ENCODE measurements at regions not wholly inside any gene's neighbourhood (a gene's known extent, or its start where the extent isn't known, plus 50 kb on each side); places are given as distances from the start of the nearest gene placed in this dataset.

DNA sequence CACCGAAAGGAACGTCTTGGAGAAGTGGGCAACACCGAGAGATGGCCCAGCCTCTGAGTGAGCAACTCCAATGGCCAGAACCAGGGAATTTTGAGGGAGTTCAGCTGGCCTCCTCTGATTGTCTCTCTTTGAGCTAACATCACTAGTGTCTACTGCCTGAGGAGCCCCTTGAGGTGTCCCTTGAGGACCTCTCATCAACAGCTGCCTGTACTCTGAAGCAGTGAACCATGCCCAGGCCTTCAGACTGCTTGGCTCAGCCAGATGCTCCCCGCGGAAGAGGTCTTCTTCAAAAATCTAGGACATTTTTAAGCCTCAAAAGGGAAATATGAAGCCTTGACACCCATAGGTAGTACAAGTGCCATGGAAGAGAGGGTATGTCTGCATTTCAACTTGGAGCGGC lies 430.4 kb downstream of the TXNL1 start (continued):
- TF ChIP-seq, protein P1, sequence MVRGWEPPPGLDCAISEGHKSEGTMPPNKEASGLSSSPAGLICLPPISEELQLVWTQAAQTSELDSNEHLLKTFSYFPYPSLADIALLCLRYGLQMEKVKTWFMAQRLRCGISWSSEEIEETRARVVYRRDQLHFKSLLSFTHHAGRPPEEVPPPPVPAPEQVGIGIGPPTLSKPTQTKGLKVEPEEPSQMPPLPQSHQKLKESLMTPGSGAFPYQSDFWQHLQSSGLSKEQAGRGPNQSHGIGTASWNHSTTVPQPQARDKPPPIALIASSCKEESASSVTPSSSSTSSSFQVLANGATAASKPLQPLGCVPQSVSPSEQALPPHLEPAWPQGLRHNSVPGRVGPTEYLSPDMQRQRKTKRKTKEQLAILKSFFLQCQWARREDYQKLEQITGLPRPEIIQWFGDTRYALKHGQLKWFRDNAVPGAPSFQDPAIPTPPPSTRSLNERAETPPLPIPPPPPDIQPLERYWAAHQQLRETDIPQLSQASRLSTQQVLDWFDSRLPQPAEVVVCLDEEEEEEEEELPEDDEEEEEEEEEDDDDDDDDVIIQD (CRISPR knock-in tag; IDR thresholded peaks at IDR 0.05), result no peak
- TF ChIP-seq ZEB2 (IDR thresholded peaks at IDR 0.05) (no peak), STAT5A (IDR thresholded peaks at IDR 0.05; ENCODE audit: borderline replicate concordance, low read length) (no peak), STAG1 (CRISPR knock-in tag; IDR thresholded peaks at IDR 0.05; ENCODE audit: borderline replicate concordance) (no peak), KLF6 (CRISPR knock-in tag; IDR thresholded peaks at IDR 0.05; ENCODE audit: borderline replicate concordance) (no peak), HNRNPUL1 (IDR thresholded peaks at IDR 0.05; ENCODE audit: low read length) (no peak)

DNA sequence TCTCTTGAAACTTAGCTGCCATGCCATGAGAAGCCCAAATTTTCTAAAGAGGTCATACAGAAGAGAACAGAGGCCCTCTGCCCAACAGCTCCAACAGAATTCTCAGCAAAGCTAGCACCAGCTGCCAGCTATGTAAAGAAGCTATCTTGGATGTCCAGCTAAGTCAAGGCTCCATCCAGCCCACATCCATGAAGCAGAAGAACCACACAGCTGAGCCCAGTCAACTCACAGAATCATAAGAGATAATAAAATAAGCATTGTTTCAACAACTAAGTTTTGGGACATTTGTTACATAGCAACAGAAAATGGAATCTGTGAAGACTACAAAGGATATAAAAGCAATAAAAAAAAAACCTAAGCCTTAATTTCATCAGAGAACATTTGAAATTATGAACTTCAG lies 434.3 kb downstream of the TXNL1 start:
- Histone ChIP-seq H2AFZ (ENCODE audit: low read depth, low read length) (no peak overlapping the region), H3K4me3 (no peak overlapping the region), H3K79me2 (ENCODE audit: control insufficient read depth, insufficient read depth, low read length) (no peaks in the 10 kb centered on the region), H3K9ac (ENCODE audit: insufficient read depth in 1 of 2, low read depth in 2 of 2, low read length in 2 of 2) (no peak overlapping the region), H4K20me1 (replicated peaks; ENCODE audit: control insufficient read depth, insufficient read depth, low read length) (no peaks in the 10 kb centered on the region), H3K9me3 (replicated peaks; ENCODE audit: control insufficient read depth, insufficient read depth, low read depth, low read length) (no peaks in the 10 kb centered on the region), H3K4me1 (replicated peaks in 1 of 2; ENCODE audit: control insufficient read depth in 2 of 2, insufficient read depth in 2 of 2, low read length in 2 of 2) (no peaks in the 10 kb centered on the region), H3K9me1 (ENCODE audit: control insufficient read depth, insufficient read depth, low read length) (no peaks in the 10 kb centered on the region), H3K4me2 (ENCODE audit: insufficient read depth, low read length) (no peak overlapping the region), H3K36me3 (ENCODE audit: control insufficient read depth, insufficient read depth, low read length) (no peaks in the 10 kb centered on the region), H3K27ac (ENCODE audit: extremely low read depth, low read depth, low read length) (no peak overlapping the region), H3K27me3 (ENCODE audit: control insufficient read depth in 2 of 2, insufficient read depth in 2 of 2, low read length in 2 of 2) (no peaks in the 10 kb centered on the region)
- in situ Hi-C loops (cut with MboI) (no loop called here), intact Hi-C loops (cut with micrococcal nuclease) (no loop called here)
- CTCF ChIA-PET (ENCODE audit: low intra/inter-chr PET ratio), result no interaction called here
- no TSS peak for BruUV-seq (replicated peaks)
- no peak for DNase-seq (ENCODE audit: extremely low read depth in 1 of 4, low spot score in 3 of 4)
- TF ChIP-seq TAF9B (IDR thresholded peaks at IDR 0.05; ENCODE audit: partially characterized antibody) (no peak), ZNF707 (CRISPR knock-in tag; conservative IDR thresholded peaks at IDR 0.05) (no peak), MTF1 (CRISPR knock-in tag; IDR thresholded peaks at IDR 0.05; ENCODE audit: borderline replicate concordance) (no peak), ZNF395 (CRISPR knock-in tag; IDR thresholded peaks at IDR 0.05) (no peak), ZNF444 (CRISPR knock-in tag; IDR thresholded peaks at IDR 0.05) (no peak), PCBP2 (IDR thresholded peaks at IDR 0.05; ENCODE audit: low read depth, low read length, poor library complexity, severe bottlenecking) (no peak), POLR2AphosphoS2 (IDR thresholded peaks at IDR 0.05; ENCODE audit: low read length) (no peak), HMG20B (CRISPR knock-in tag; IDR thresholded peaks at IDR 0.05) (no peak), TSC22D4 (tag; IDR thresholded peaks at IDR 0.05) (no peak), ZBTB17 (CRISPR knock-in tag; IDR thresholded peaks at IDR 0.05) (no peak), ZNF133 (CRISPR knock-in tag; IDR thresholded peaks at IDR 0.05) (no peak), ZKSCAN3 (CRISPR knock-in tag; IDR thresholded peaks at IDR 0.05) (no peak)
- TF ChIP-seq, protein P2, sequence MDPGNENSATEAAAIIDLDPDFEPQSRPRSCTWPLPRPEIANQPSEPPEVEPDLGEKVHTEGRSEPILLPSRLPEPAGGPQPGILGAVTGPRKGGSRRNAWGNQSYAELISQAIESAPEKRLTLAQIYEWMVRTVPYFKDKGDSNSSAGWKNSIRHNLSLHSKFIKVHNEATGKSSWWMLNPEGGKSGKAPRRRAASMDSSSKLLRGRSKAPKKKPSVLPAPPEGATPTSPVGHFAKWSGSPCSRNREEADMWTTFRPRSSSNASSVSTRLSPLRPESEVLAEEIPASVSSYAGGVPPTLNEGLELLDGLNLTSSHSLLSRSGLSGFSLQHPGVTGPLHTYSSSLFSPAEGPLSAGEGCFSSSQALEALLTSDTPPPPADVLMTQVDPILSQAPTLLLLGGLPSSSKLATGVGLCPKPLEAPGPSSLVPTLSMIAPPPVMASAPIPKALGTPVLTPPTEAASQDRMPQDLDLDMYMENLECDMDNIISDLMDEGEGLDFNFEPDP (CRISPR knock-in tag; IDR thresholded peaks at IDR 0.05), result no peak
- TF ChIP-seq, protein P3, sequence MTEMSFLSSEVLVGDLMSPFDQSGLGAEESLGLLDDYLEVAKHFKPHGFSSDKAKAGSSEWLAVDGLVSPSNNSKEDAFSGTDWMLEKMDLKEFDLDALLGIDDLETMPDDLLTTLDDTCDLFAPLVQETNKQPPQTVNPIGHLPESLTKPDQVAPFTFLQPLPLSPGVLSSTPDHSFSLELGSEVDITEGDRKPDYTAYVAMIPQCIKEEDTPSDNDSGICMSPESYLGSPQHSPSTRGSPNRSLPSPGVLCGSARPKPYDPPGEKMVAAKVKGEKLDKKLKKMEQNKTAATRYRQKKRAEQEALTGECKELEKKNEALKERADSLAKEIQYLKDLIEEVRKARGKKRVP (CRISPR knock-in tag; IDR thresholded peaks at IDR 0.05), result no peak
- FAIRE-seq, result no peak
- POLR2A ChIA-PET, result no interaction called here
- no peak for ATAC-seq
